H7 (cell line): ENCODE measurements at regions not wholly inside any gene's neighbourhood (a gene's known extent, or its start where the extent isn't known, plus 50 kb on each side); places are given as distances from the start of the nearest gene placed in this dataset.
A peak's percentile ranks its signal among the peaks of the same experiment; 100 is the strongest.
"Not testable (repeated sequence)": the region's sequence is repeated elsewhere in the genome, so short reads cannot be mapped to it uniquely, and the experiment has no call there.

Source experiments
- DNase-seq: peaks from one replicate; pipeline ENCODE4 v3.0.0; 2012
- H3K27me3 ChIP-seq: 2 replicates; pipeline ENCODE4 v1.6.0; 2011; ENCODE audit warnings: mild to moderate bottlenecking, low read length; ENCODE audit not compliant: control insufficient read depth, insufficient read depth
- H3K36me3 ChIP-seq: replicated peaks from 2 replicates; pipeline ENCODE4 v1.5.1; 2011; ENCODE audit warnings: low read length; ENCODE audit not compliant: control insufficient read depth, insufficient read depth
- H3K4me3 ChIP-seq: 2 replicates; pipeline ENCODE4 v1.5.1; 2011; ENCODE audit warnings: low read depth, mild to moderate bottlenecking, control low read depth, low read length, moderate library complexity; ENCODE audit not compliant: insufficient read depth

- H3K36me3 ChIP-seq, result no peaks in the 10 kb centered on the region
- no peak overlapping the region for H3K4me3 ChIP-seq
- no peaks in the 10 kb centered on the region for H3K27me3 ChIP-seq
- DNase-seq, result no peak
These were observed 109.2 kb downstream of the BASP1 start for GRCh38 chr5:17326600-17327037.

- H3K4me3 ChIP-seq, result no peak overlapping the region
- DNase-seq, result no peak
- no peaks in the 10 kb centered on the region for H3K27me3 ChIP-seq
- no peaks in the 10 kb centered on the region for H3K36me3 ChIP-seq
These were observed 109.7 kb downstream of the BASP1 start for GRCh38 chr5:17327048-17327625.

- H3K4me3 ChIP-seq, result no peak overlapping the region
- DNase-seq, result no peak
- no peaks in the 10 kb centered on the region for H3K36me3 ChIP-seq
- no peaks in the 10 kb centered on the region for H3K27me3 ChIP-seq
These were observed 112.1 kb downstream of the BASP1 start for GRCh38 chr5:17329571-17329970.

- no peak for DNase-seq
- H3K4me3 ChIP-seq, result no peak overlapping the region
- no peaks in the 10 kb centered on the region for H3K27me3 ChIP-seq
- H3K36me3 ChIP-seq, result no peaks in the 10 kb centered on the region
These were observed 113.0 kb downstream of the BASP1 start for GRCh38 chr5:17330386-17330785.

- no peak for DNase-seq
- H3K4me3 ChIP-seq, result no peak overlapping the region
- H3K27me3 ChIP-seq, result no peaks in the 10 kb centered on the region
- no peaks in the 10 kb centered on the region for H3K36me3 ChIP-seq
These were observed 114.2 kb downstream of the BASP1 start for GRCh38 chr5:17331651-17332050.

- Histone ChIP-seq H3K27me3 (no peaks in the 10 kb centered on the region), H3K4me3 (no peak overlapping the region), H3K36me3 (no peaks in the 10 kb centered on the region)
- no peak for DNase-seq
These were observed 116.3 kb downstream of the BASP1 start for GRCh38 chr5:17333755-17334154.

GRCh38 chr5:17336054-17336453 lies 118.6 kb downstream of the BASP1 start:
- no peak for DNase-seq
- Histone ChIP-seq H3K4me3 (no peak overlapping the region), H3K27me3 (no peaks in the 10 kb centered on the region), H3K36me3 (no peaks in the 10 kb centered on the region)

GRCh38 chr5:17336723-17337122 lies 119.3 kb downstream of the BASP1 start:
- not testable (repeated sequence) for H3K27me3 ChIP-seq, H3K36me3 ChIP-seq, DNase-seq, H3K4me3 ChIP-seq

- Histone ChIP-seq H3K4me3 (no peak overlapping the region), H3K27me3 (no peaks in the 10 kb centered on the region), H3K36me3 (no peaks in the 10 kb centered on the region)
- no peak for DNase-seq
These were observed 122.4 kb downstream of the BASP1 start for GRCh38 chr5:17339841-17340240.

GRCh38 chr5:17340379-17340778 lies 122.9 kb downstream of the BASP1 start:
- Histone ChIP-seq H3K36me3 (no peaks in the 10 kb centered on the region), H3K27me3 (no peaks in the 10 kb centered on the region), H3K4me3 (no peak overlapping the region)
- no peak for DNase-seq

GRCh38 chr5:17340819-17341218 lies 123.4 kb downstream of the BASP1 start:
- Histone ChIP-seq H3K4me3 (no peak overlapping the region), H3K27me3 (no peaks in the 10 kb centered on the region), H3K36me3 (no peaks in the 10 kb centered on the region)
- no peak for DNase-seq

GRCh38 chr5:17343675-17344074 lies 126.2 kb downstream of the BASP1 start:
- no peak overlapping the region for H3K4me3 ChIP-seq
- no peaks in the 10 kb centered on the region for H3K27me3 ChIP-seq
- DNase-seq, result no peak
- no peaks in the 10 kb centered on the region for H3K36me3 ChIP-seq

- Histone ChIP-seq H3K4me3 (no peak overlapping the region), H3K36me3 (no peaks in the 10 kb centered on the region), H3K27me3 (no peaks in the 10 kb centered on the region)
- DNase-seq, result no peak
These were observed 129.4 kb downstream of the BASP1 start for GRCh38 chr5:17346811-17347210.

- no peak overlapping the region for H3K4me3 ChIP-seq
- H3K27me3 ChIP-seq, result no peaks in the 10 kb centered on the region
- H3K36me3 ChIP-seq, result no peaks in the 10 kb centered on the region
- peak; percentile 30 for DNase-seq
These were observed 134.8 kb downstream of the BASP1 start for GRCh38 chr5:17352223-17352622.

- Histone ChIP-seq H3K4me3 (no peak overlapping the region), H3K36me3 (no peaks in the 10 kb centered on the region), H3K27me3 (no peaks in the 10 kb centered on the region)
- no peak for DNase-seq
These were observed 136.8 kb downstream of the BASP1 start for GRCh38 chr5:17354265-17354664.
